Lower leg skin (tissue), 4 donors: ENCODE measurements at regions not wholly inside any gene's neighbourhood (a gene's known extent, or its start where the extent isn't known, plus 50 kb on each side); places are given as distances from the start of the nearest gene placed in this dataset.
"Not testable (repeated sequence)": the region's sequence is repeated elsewhere in the genome, so short reads cannot be mapped to it uniquely, and the experiment has no call there.

Experiments
- DNase-seq, 2 donors: peaks; one replicate each; pipeline ENCODE4 v3.0.0-alpha.2; 2019; ENCODE audit warnings: low spot score in 2 of 2
- H3K4me3 ChIP-seq: fragments of 200-600 bp; sonication (generic); 2 replicates; pipeline ENCODE4 v1.5.1; 2017; ENCODE audit warnings: mild to moderate bottlenecking, low read depth; ENCODE audit not compliant: poor library complexity, severe bottlenecking
- CTCF ChIP-seq, 3 donors: fragments of 450-650 bp; IDR thresholded peaks; one replicate each; pipeline ENCODE4 v1.5.1; 2016; ENCODE audit warnings: antibody characterized with exemption in 3 of 3, mild to moderate bottlenecking in 3 of 3, moderate library complexity in 2 of 3
- POLR2A ChIP-seq, 2 donors: fragments of 450-650 bp; IDR thresholded peaks; one replicate each; pipeline ENCODE4 v1.6.1; 2016 to 2017; ENCODE audit warnings: antibody characterized with exemption in 2 of 2, mild to moderate bottlenecking in 1 of 2, moderate library complexity in 1 of 2
- WGBS, 2 donors: methylation state at CpG; one replicate each; pipeline ENCODE4 v1.1.5; 2018; 5-methylcytosine and 5-hydroxymethylcytosine counted together
- intact Hi-C: fragments of 100-400 bp; cut with DNase I; formaldehyde crosslinking; loops from one replicate; pipeline ENCODE4 v1.15.0; 2023; ENCODE audit warnings: low total_unique reads

- intact Hi-C loops = no loop called here
Measured at GRCh38 chr22:22360014-22360413, 115.4 kb downstream of the VPREB1 start.

GRCh38 chr22:22362311-22362710, 117.7 kb downstream of the VPREB1 start:
- TF ChIP-seq POLR2A (IDR thresholded peaks at IDR 0.05) (no peak), CTCF (IDR thresholded peaks at IDR 0.05) (no peak)
- no peak overlapping the region for H3K4me3 ChIP-seq
- intact Hi-C loops = no loop called here
- DNase-seq = no peak

More at GRCh38 chr22:22360014-22360413, 115.4 kb downstream of the VPREB1 start:
- 74 to 81% methylated on average over 2 of the region's 2 CpGs for WGBS, 2 donors
- no peak for TF ChIP-seq POLR2A (IDR thresholded peaks at IDR 0.05)
- TF ChIP-seq CTCF (IDR thresholded peaks at IDR 0.05) = no peak
- no peak overlapping the region for H3K4me3 ChIP-seq
- no peak for DNase-seq

GRCh38 chr22:22362936-22363335, 118.3 kb downstream of the VPREB1 start:
- no peak overlapping the region for H3K4me3 ChIP-seq
- intact Hi-C loops = no loop called here
- 50 to 58% methylated on average over 6 of the region's 6 CpGs for WGBS, 2 donors
- no peak for DNase-seq
- no peak for TF ChIP-seq CTCF (IDR thresholded peaks at IDR 0.05)
- TF ChIP-seq POLR2A (IDR thresholded peaks at IDR 0.05) = no peak

- no peak overlapping the region for H3K4me3 ChIP-seq
- TF ChIP-seq POLR2A (IDR thresholded peaks at IDR 0.05) = no peak
- TF ChIP-seq CTCF (IDR thresholded peaks at IDR 0.05) = no peak
- DNase-seq = no peak
- intact Hi-C loops = no loop called here
Measured at GRCh38 chr22:22364207-22364606, 119.6 kb downstream of the VPREB1 start.

- H3K4me3 ChIP-seq = no peak overlapping the region
- no peak for TF ChIP-seq CTCF (IDR thresholded peaks at IDR 0.05)
- no peak for TF ChIP-seq POLR2A (IDR thresholded peaks at IDR 0.05)
- 42 to 56% methylated on average over 3 of the region's 3 CpGs for WGBS, 2 donors
- no peak for DNase-seq
- intact Hi-C loops = no loop called here
Measured at GRCh38 chr22:22366537-22366936, 122.0 kb downstream of the VPREB1 start.

GRCh38 chr22:22368516-22368915, 123.9 kb downstream of the VPREB1 start:
- intact Hi-C loops = no loop called here
- TF ChIP-seq POLR2A (IDR thresholded peaks at IDR 0.05) = no peak
- no peak for TF ChIP-seq CTCF (IDR thresholded peaks at IDR 0.05)
- 86% methylated on average over 2 of the region's 2 CpGs for WGBS, 2 donors

GRCh38 chr22:22369219-22369963, 124.8 kb downstream of the VPREB1 start:
- intact Hi-C loops, H3K4me3 ChIP-seq, DNase-seq: not testable (repeated sequence)
- 29 to 41% methylated on average over 2 of the region's 2 CpGs for WGBS, 2 donors

More at GRCh38 chr22:22368516-22368915, 123.9 kb downstream of the VPREB1 start:
- no peak overlapping the region for H3K4me3 ChIP-seq
- DNase-seq = no peak
